ENCODE measurements at regions not wholly inside any gene's neighbourhood (a gene's known extent, or its start where the extent isn't known, plus 50 kb on each side); places are given as distances from the start of the nearest gene placed in this dataset.
"Not testable (repeated sequence)": the region's sequence is repeated elsewhere in the genome, so short reads cannot be mapped to it uniquely, and the experiment has no call there.

DNA sequence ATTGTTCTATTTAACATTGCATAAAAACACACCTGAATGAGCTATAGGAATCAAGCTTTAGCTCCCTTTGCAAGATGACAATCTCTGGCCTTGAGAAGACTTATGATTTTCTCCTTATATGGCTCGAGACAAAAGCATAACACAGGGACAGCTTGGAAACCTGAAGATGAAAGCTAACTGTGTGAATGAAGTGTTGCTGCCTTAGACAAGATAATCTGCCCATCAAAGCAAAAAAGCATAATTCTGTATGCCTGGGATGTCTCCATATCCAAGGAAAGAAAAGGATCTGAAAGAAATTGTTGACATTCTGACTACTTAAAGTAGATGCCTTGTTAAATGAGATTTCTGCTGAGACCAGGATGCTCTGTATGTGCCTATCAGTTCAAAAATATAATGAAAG is 526.7 kb upstream of the TOM1L1 start:
- Histone ChIP-seq H3K9ac (ENCODE audit: low read depth in 1 of 2, low read length in 2 of 2) (no peak overlapping the region), H3K27me3 (ENCODE audit: control insufficient read depth in 4 of 4, insufficient read depth in 4 of 4, low read length in 3 of 4) (no peaks in the 10 kb centered on the region), H3K4me1 (ENCODE audit: control insufficient read depth in 4 of 4, insufficient read depth in 4 of 4, low read length in 3 of 4) (no peaks in the 10 kb centered on the region), H3K36me3 (ENCODE audit: control insufficient read depth in 4 of 4, insufficient read depth in 3 of 4, low read depth in 1 of 4, low read length in 3 of 4) (no peaks in the 10 kb centered on the region), H3K4me3 (ENCODE audit: low read depth in 1 of 3, low read length in 3 of 3) (no peak overlapping the region), H3K27ac (ENCODE audit: low read depth in 1 of 2, low read length in 2 of 2) (no peak overlapping the region), H3K9me3 (ENCODE audit: control insufficient read depth in 4 of 4, low read length in 3 of 4) (peaks cover 0 to 2% (median 0%) of the 10 kb centered on the region in 4 donors)
- TF ChIP-seq SP1 (IDR thresholded peaks at IDR 0.05) (no peak), RAD21 (IDR thresholded peaks at IDR 0.05) (no peak), TAF1 (conservative IDR thresholded peaks at IDR 0.05) (no peak), YY1 (IDR thresholded peaks at IDR 0.05) (no peak), HNF4A (conservative IDR thresholded peaks at IDR 0.05) (no peak), GABPA (IDR thresholded peaks at IDR 0.05 in 1 of 2, conservative IDR thresholded peaks at IDR 0.05 in 1 of 2) (no peak), JUND (IDR thresholded peaks at IDR 0.05) (no peak)
- TF ChIP-seq, protein P1, sequence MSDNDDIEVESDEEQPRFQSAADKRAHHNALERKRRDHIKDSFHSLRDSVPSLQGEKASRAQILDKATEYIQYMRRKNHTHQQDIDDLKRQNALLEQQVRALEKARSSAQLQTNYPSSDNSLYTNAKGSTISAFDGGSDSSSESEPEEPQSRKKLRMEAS (IDR thresholded peaks at IDR 0.05): no peak
- TF ChIP-seq, protein P2, sequence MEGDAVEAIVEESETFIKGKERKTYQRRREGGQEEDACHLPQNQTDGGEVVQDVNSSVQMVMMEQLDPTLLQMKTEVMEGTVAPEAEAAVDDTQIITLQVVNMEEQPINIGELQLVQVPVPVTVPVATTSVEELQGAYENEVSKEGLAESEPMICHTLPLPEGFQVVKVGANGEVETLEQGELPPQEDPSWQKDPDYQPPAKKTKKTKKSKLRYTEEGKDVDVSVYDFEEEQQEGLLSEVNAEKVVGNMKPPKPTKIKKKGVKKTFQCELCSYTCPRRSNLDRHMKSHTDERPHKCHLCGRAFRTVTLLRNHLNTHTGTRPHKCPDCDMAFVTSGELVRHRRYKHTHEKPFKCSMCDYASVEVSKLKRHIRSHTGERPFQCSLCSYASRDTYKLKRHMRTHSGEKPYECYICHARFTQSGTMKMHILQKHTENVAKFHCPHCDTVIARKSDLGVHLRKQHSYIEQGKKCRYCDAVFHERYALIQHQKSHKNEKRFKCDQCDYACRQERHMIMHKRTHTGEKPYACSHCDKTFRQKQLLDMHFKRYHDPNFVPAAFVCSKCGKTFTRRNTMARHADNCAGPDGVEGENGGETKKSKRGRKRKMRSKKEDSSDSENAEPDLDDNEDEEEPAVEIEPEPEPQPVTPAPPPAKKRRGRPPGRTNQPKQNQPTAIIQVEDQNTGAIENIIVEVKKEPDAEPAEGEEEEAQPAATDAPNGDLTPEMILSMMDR (IDR thresholded peaks at IDR 0.05; ENCODE audit: low read depth, low read length, missing input control): no peak
- WGBS: 35% methylated on average over 1 of the region's 1 CpG
- DNase-seq (ENCODE audit: low spot score): no peak

DNA sequence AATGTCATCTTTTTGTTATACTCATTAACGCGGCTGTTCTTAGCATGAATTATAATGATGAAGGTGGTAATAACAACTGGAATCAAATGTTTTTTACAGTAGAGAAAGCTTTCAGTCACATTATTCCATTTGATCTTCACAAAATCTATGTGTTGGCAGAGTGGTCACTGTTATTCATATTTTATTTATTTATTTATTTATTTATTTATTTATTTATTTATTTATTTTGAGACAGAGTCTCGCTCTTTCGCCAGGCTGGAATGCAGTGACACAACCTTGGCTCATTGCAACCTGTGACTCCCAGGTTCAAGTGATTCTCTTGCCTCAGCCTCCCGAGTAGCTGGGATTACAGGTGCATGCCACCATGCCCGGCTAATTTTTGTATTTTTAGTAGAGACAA is 524.2 kb upstream of the TOM1L1 start:
- H3K9me3 ChIP-seq (ENCODE audit: control insufficient read depth in 4 of 4, low read length in 3 of 4); H3K4me3 ChIP-seq (ENCODE audit: low read depth in 1 of 3, low read length in 3 of 3); DNase-seq (ENCODE audit: low spot score); H3K36me3 ChIP-seq (ENCODE audit: control insufficient read depth in 4 of 4, insufficient read depth in 3 of 4, low read depth in 1 of 4, low read length in 3 of 4); H3K27me3 ChIP-seq (ENCODE audit: control insufficient read depth in 4 of 4, insufficient read depth in 4 of 4, low read length in 3 of 4); H3K9ac ChIP-seq (ENCODE audit: low read depth in 1 of 2, low read length in 2 of 2); H3K27ac ChIP-seq (ENCODE audit: low read depth in 1 of 2, low read length in 2 of 2); H3K4me1 ChIP-seq (ENCODE audit: control insufficient read depth in 4 of 4, insufficient read depth in 4 of 4, low read length in 3 of 4): not testable (repeated sequence)
- WGBS: 92% methylated on average over 6 of the region's 6 CpGs

DNA sequence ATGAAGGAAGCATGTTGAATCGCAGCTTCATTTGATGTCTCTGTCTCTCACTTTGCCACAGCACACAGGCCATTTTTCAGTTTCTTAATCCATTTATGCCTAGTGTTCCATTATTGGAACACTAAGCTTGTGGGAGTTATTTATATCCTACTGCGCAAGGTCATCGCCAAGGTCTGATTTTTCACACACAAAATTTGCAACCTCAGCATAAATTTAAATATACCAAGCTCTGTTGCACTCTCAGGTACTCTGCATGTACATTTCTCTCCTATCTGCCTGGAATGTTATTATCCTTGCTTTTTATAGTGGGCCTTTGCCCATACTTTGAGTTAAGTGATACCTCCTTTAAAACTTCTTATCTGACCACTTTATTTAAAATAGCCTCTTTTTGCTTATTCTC is 519.2 kb upstream of the TOM1L1 start:
- no peak overlapping the region for H3K9ac ChIP-seq (ENCODE audit: low read depth in 1 of 2, low read length in 2 of 2)
- no peak overlapping the region for H3K4me3 ChIP-seq (ENCODE audit: low read depth in 1 of 3, low read length in 3 of 3)
- no peaks in the 10 kb centered on the region for H3K9me3 ChIP-seq (ENCODE audit: control insufficient read depth in 4 of 4, low read length in 3 of 4)
- DNase-seq (ENCODE audit: low spot score): no peak
- WGBS: 91% methylated on average over 3 of the region's 3 CpGs
- no peaks in the 10 kb centered on the region for H3K4me1 ChIP-seq (ENCODE audit: control insufficient read depth in 4 of 4, insufficient read depth in 4 of 4, low read length in 3 of 4)
- TF ChIP-seq FOXA1 (IDR thresholded peaks at IDR 0.05) (no peak), HNF4A (conservative IDR thresholded peaks at IDR 0.05) (no peak), RAD21 (IDR thresholded peaks at IDR 0.05) (no peak), NR2F2 (IDR thresholded peaks at IDR 0.05) (no peak), SP1 (IDR thresholded peaks at IDR 0.05) (no peak), FOXA2 (IDR thresholded peaks at IDR 0.05) (no peak), YY1 (IDR thresholded peaks at IDR 0.05) (no peak), TAF1 (conservative IDR thresholded peaks at IDR 0.05) (no peak), HNF4G (IDR thresholded peaks at IDR 0.05) (no peak), GABPA (IDR thresholded peaks at IDR 0.05 in 1 of 2, conservative IDR thresholded peaks at IDR 0.05 in 1 of 2) (no peak), EGR1 (IDR thresholded peaks at IDR 0.05; ENCODE audit: low read depth in 2 of 2) (no peak), JUND (IDR thresholded peaks at IDR 0.05) (no peak), RXRA (IDR thresholded peaks at IDR 0.05) (no peak)
- TF ChIP-seq, protein P3, sequence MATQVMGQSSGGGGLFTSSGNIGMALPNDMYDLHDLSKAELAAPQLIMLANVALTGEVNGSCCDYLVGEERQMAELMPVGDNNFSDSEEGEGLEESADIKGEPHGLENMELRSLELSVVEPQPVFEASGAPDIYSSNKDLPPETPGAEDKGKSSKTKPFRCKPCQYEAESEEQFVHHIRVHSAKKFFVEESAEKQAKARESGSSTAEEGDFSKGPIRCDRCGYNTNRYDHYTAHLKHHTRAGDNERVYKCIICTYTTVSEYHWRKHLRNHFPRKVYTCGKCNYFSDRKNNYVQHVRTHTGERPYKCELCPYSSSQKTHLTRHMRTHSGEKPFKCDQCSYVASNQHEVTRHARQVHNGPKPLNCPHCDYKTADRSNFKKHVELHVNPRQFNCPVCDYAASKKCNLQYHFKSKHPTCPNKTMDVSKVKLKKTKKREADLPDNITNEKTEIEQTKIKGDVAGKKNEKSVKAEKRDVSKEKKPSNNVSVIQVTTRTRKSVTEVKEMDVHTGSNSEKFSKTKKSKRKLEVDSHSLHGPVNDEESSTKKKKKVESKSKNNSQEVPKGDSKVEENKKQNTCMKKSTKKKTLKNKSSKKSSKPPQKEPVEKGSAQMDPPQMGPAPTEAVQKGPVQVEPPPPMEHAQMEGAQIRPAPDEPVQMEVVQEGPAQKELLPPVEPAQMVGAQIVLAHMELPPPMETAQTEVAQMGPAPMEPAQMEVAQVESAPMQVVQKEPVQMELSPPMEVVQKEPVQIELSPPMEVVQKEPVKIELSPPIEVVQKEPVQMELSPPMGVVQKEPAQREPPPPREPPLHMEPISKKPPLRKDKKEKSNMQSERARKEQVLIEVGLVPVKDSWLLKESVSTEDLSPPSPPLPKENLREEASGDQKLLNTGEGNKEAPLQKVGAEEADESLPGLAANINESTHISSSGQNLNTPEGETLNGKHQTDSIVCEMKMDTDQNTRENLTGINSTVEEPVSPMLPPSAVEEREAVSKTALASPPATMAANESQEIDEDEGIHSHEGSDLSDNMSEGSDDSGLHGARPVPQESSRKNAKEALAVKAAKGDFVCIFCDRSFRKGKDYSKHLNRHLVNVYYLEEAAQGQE (IDR thresholded peaks at IDR 0.05): no peak
- TF ChIP-seq, protein P4, sequence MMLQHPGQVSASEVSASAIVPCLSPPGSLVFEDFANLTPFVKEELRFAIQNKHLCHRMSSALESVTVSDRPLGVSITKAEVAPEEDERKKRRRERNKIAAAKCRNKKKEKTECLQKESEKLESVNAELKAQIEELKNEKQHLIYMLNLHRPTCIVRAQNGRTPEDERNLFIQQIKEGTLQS (IDR thresholded peaks at IDR 0.05): no peak
- TF ChIP-seq, protein P2 (IDR thresholded peaks at IDR 0.05; ENCODE audit: low read depth, low read length, missing input control): no peak
- TF ChIP-seq, protein P1 (IDR thresholded peaks at IDR 0.05): no peak
- TF ChIP-seq, protein P5, sequence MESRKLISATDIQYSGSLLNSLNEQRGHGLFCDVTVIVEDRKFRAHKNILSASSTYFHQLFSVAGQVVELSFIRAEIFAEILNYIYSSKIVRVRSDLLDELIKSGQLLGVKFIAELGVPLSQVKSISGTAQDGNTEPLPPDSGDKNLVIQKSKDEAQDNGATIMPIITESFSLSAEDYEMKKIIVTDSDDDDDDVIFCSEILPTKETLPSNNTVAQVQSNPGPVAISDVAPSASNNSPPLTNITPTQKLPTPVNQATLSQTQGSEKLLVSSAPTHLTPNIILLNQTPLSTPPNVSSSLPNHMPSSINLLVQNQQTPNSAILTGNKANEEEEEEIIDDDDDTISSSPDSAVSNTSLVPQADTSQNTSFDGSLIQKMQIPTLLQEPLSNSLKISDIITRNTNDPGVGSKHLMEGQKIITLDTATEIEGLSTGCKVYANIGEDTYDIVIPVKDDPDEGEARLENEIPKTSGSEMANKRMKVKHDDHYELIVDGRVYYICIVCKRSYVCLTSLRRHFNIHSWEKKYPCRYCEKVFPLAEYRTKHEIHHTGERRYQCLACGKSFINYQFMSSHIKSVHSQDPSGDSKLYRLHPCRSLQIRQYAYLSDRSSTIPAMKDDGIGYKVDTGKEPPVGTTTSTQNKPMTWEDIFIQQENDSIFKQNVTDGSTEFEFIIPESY (IDR thresholded peaks at IDR 0.05): no peak
- H3K36me3 ChIP-seq (ENCODE audit: control insufficient read depth in 4 of 4, insufficient read depth in 3 of 4, low read depth in 1 of 4, low read length in 3 of 4): no peaks in the 10 kb centered on the region
- H3K27me3 ChIP-seq (ENCODE audit: control insufficient read depth in 4 of 4, insufficient read depth in 4 of 4, low read length in 3 of 4): no peaks in the 10 kb centered on the region
- H3K27ac ChIP-seq (ENCODE audit: low read depth in 1 of 2, low read length in 2 of 2): no peak overlapping the region

Data from liver (tissue), 8 donors.